ENCODE measurements at regions not wholly inside any gene's neighbourhood (a gene's known extent, or its start where the extent isn't known, plus 50 kb on each side); places are given as distances from the start of the nearest gene placed in this dataset.
A peak's percentile ranks its signal among the peaks of the same experiment; 100 is the strongest.

DNA sequence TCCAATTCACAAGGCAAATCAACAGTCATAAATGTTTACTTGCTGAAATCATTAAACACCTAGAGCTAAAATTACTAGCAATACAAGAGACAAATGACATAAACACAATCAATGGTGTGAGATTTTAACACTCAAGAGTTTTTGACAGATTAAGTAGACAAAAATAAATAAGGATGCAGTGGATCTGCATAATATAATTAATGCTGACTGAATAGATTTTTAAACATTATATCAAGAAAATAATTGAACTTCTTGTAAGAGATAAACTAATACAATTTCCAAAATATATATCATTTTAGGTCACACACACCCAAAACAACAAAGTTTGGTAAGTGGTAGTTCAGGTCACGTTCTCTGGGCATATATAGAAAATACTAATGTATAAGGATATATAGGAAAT, 322.6 kb upstream of the XYLT1 start:
- TF ChIP-seq, protein P1, sequence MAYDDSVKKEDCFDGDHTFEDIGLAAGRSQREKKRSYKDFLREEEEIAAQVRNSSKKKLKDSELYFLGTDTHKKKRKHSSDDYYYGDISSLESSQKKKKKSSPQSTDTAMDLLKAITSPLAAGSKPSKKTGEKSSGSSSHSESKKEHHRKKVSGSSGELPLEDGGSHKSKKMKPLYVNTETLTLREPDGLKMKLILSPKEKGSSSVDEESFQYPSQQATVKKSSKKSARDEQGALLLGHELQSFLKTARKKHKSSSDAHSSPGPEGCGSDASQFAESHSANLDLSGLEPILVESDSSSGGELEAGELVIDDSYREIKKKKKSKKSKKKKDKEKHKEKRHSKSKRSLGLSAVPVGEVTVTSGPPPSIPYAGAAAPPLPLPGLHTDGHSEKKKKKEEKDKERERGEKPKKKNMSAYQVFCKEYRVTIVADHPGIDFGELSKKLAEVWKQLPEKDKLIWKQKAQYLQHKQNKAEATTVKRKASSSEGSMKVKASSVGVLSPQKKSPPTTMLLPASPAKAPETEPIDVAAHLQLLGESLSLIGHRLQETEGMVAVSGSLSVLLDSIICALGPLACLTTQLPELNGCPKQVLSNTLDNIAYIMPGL (CRISPR knock-in tag; IDR thresholded peaks at IDR 0.05; ENCODE audit: borderline replicate concordance): no peak
- TF ChIP-seq EP300 (IDR thresholded peaks at IDR 0.05) (no peak), CBX8 (IDR thresholded peaks at IDR 0.05) (no peak), MAFK (IDR thresholded peaks at IDR 0.05; ENCODE audit: partially characterized antibody) (peak; percentile 30), TP53 (CRISPR knock-in tag; IDR thresholded peaks at IDR 0.05) (no peak), BCL3 (IDR thresholded peaks at IDR 0.05) (no peak)
- Histone ChIP-seq H3K4me1 (no peaks in the 10 kb centered on the region), H3K9me3 (no peaks in the 10 kb centered on the region), H3K4me2 (no peak overlapping the region), H3K4me3 (no peak overlapping the region), H3K27ac (no peak overlapping the region)
- DNase-seq (ENCODE audit: low read depth in 1 of 2, low spot score in 1 of 2) (no peak), ATAC-seq (no peak), FAIRE-seq (no peak)
- POLR2A ChIA-PET: no interaction called here
- CTCF ChIA-PET: no interaction called here
- WGBS (ENCODE audit: missing lambda C conversion rate): 2% methylated on average over 1 of the region's 1 CpG

DNA sequence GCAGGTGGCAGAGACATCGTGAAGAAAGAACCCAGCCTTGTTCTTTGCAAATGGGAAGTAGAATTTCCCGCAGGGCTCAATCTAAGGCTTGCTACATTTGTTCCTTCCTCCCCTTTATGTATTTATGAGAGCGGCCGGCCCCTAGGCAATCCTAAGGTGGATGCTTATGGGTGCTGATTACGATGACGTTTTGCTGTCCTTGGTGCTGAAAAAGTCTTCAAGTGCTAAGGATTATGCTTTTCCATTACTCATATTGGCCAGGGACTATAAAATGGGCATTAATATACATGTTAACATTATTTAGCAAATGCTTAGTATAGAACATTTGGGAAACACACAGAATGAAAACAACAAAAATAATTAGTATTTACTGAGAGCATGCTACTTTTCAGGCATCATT, 313.3 kb upstream of the XYLT1 start:
- TF ChIP-seq, protein P2, sequence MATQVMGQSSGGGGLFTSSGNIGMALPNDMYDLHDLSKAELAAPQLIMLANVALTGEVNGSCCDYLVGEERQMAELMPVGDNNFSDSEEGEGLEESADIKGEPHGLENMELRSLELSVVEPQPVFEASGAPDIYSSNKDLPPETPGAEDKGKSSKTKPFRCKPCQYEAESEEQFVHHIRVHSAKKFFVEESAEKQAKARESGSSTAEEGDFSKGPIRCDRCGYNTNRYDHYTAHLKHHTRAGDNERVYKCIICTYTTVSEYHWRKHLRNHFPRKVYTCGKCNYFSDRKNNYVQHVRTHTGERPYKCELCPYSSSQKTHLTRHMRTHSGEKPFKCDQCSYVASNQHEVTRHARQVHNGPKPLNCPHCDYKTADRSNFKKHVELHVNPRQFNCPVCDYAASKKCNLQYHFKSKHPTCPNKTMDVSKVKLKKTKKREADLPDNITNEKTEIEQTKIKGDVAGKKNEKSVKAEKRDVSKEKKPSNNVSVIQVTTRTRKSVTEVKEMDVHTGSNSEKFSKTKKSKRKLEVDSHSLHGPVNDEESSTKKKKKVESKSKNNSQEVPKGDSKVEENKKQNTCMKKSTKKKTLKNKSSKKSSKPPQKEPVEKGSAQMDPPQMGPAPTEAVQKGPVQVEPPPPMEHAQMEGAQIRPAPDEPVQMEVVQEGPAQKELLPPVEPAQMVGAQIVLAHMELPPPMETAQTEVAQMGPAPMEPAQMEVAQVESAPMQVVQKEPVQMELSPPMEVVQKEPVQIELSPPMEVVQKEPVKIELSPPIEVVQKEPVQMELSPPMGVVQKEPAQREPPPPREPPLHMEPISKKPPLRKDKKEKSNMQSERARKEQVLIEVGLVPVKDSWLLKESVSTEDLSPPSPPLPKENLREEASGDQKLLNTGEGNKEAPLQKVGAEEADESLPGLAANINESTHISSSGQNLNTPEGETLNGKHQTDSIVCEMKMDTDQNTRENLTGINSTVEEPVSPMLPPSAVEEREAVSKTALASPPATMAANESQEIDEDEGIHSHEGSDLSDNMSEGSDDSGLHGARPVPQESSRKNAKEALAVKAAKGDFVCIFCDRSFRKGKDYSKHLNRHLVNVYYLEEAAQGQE (IDR thresholded peaks at IDR 0.05): peak; percentile 83
- TF ChIP-seq NFE2L2 (conservative IDR thresholded peaks at IDR 0.05; ENCODE audit: low read length) (no peak), RAD21 (conservative IDR thresholded peaks at IDR 0.05 in 1 of 2, IDR thresholded peaks at IDR 0.05 in 1 of 2) (no peak), MAZ (IDR thresholded peaks at IDR 0.05; ENCODE audit: borderline replicate concordance, low read depth, low read length) (no peak)
- WGBS (ENCODE audit: missing lambda C conversion rate): 23% methylated on average over 6 of the region's 6 CpGs

DNA sequence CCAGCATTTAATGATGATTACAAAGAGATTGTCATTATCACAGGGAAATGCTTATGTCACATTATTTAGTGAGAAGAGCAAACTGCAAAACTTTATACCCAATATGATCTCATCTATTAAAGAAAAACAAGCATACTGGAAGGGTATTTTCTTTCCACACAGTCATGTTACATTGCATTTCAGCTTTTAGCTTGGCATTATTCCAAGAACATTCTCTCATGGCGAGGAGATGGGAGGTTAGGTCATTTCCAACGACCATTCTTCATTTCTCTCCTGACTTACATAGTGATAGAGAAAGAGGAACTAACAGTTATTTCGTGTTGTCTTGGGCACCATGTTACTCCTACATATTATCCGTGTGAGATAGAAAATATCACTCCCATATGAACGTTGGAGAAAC, 309.4 kb upstream of the XYLT1 start:
- WGBS (ENCODE audit: missing lambda C conversion rate): 3% methylated on average over 5 of the region's 5 CpGs
- ChIA-PET POLR2A (no interaction called here), CTCF (interaction anchor here (0.6 kb wide), 2 partner anchors 16 to 79 kb away, joined by 3 read pairs; no protein-coding TSS in a partner anchor)
- Histone ChIP-seq H3K4me2 (no peak overlapping the region), H3K27ac (no peak overlapping the region), H3K9me3 (no peaks in the 10 kb centered on the region), H3K4me3 (no peak overlapping the region), H3K4me1 (no peaks in the 10 kb centered on the region)
- TF ChIP-seq ZNF302 (CRISPR knock-in tag; IDR thresholded peaks at IDR 0.05) (no peak), JUN (IDR thresholded peaks at IDR 0.05) (no peak), CHD2 (IDR thresholded peaks at IDR 0.05; ENCODE audit: low read length, partially characterized antibody) (no peak), KDM1A (IDR thresholded peaks at IDR 0.05; ENCODE audit: low read depth) (no peak), TP53 (CRISPR knock-in tag; IDR thresholded peaks at IDR 0.05) (no peak), RAD21 (conservative IDR thresholded peaks at IDR 0.05 in 1 of 2, IDR thresholded peaks at IDR 0.05 in 1 of 2) (no peak), RNF2 (IDR thresholded peaks at IDR 0.05; ENCODE audit: borderline replicate concordance, low read depth) (no peak), HOXB13 (CRISPR knock-in tag; IDR thresholded peaks at IDR 0.05; ENCODE audit: low read depth) (no peak), NFE2L2 (conservative IDR thresholded peaks at IDR 0.05; ENCODE audit: low read length) (no peak), SREBF2 (IDR thresholded peaks at IDR 0.05) (no peak), USF2 (IDR thresholded peaks at IDR 0.05) (no peak), HOXB5 (CRISPR knock-in tag; IDR thresholded peaks at IDR 0.05) (no peak), FOXS1 (CRISPR knock-in tag; IDR thresholded peaks at IDR 0.05) (no peak), POLR2A (IDR thresholded peaks at IDR 0.05; ENCODE audit: low read length) (no peak), JUNB (IDR thresholded peaks at IDR 0.05) (no peak), KDM5A (IDR thresholded peaks at IDR 0.05) (no peak), CEBPB (IDR thresholded peaks at IDR 0.05) (no peak)
- TF ChIP-seq, protein P3, sequence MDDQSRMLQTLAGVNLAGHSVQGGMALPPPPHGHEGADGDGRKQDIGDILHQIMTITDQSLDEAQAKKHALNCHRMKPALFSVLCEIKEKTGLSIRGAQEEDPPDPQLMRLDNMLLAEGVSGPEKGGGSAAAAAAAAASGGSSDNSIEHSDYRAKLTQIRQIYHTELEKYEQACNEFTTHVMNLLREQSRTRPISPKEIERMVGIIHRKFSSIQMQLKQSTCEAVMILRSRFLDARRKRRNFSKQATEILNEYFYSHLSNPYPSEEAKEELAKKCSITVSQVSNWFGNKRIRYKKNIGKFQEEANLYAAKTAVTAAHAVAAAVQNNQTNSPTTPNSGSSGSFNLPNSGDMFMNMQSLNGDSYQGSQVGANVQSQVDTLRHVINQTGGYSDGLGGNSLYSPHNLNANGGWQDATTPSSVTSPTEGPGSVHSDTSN (IDR thresholded peaks at IDR 0.05): no peak
- DNase-seq (ENCODE audit: low read depth in 1 of 2, low spot score in 1 of 2): no peak
- no peak for ATAC-seq
- FAIRE-seq: no peak

More for the DNA sequence above, 313.3 kb upstream of the XYLT1 start:
- DNase-seq (ENCODE audit: low read depth in 1 of 2, low spot score in 1 of 2): peak in 1 of 2 experiments; percentile 7
- Histone ChIP-seq H3K4me2 (no peak overlapping the region), H3K4me1 (no peaks in the 10 kb centered on the region), H3K27ac (no peak overlapping the region), H3K4me3 (no peak overlapping the region), H3K9me3 (no peaks in the 10 kb centered on the region)
- ChIA-PET CTCF (no interaction called here), POLR2A (no interaction called here)
- no peak for FAIRE-seq
- no peak for ATAC-seq
